AG04450 (cell line): ENCODE measurements at regions not wholly inside any gene's neighbourhood (a gene's known extent, or its start where the extent isn't known, plus 50 kb on each side); places are given as distances from the start of the nearest gene placed in this dataset.

Source experiments
- CTCF ChIA-PET: fragments of 300-600, 350-600 bp; formaldehyde crosslinking; extraction: SDS; loops from one replicate; lab custom pipeline; 2022; ENCODE audit warnings: antibody characterized with exemption, inconsistent platforms; lab: Charles Lee
- POLR2A ChIA-PET: fragments of 350-600 bp; formaldehyde crosslinking; extraction: SDS; loops from one replicate; lab custom pipeline; 2021; ENCODE audit warnings: antibody characterized with exemption, inconsistent platforms; lab: Yijun Ruan, JAX
- DNase-seq: peaks from one replicate; pipeline ENCODE4 v3.0.0-alpha.2; 2011; ENCODE audit warnings: low read depth, low spot score
- H3K27ac ChIP-seq: one replicate; pipeline ENCODE4 v1.5.1; 2012; ENCODE audit warnings: low read depth, low read length, control low read depth
- H3K27me3 ChIP-seq: one replicate; pipeline ENCODE4 v1.6.0; 2012; ENCODE audit warnings: low read length; ENCODE audit not compliant: control insufficient read depth, insufficient read depth
- H3K4me3 ChIP-seq: 2 replicates; pipeline ENCODE4 v1.5.1; 2011; ENCODE audit warnings: mild to moderate bottlenecking, low read depth, low read length, control low read depth
- H3K9me3 ChIP-seq: 2 replicates; pipeline ENCODE4 v1.5.1; 2012; ENCODE audit warnings: low read length; ENCODE audit not compliant: control insufficient read depth, insufficient read depth
- CTCF ChIP-seq: IDR thresholded peaks from 2 replicates; pipeline ENCODE4 v1.5.1; 2011; ENCODE audit warnings: low read depth, low read length, control low read depth, inconsistent platforms

DNA sequence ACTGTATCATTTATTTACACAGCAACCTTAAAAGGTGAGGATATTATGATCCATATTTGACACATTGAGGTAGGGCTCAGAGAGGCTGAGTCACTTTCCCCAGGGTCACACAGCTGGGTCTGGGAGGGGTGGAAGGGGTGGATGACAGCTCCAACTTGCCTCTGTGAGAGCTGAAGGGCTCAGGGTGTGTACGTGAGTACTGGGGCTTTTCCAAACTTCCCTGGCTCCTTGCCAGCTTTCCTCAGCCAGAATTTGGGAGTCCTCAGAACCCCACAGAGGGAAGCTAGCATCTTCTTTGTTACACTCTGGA is 58.3 kb upstream of the SLC6A11 start:
- no peak for DNase-seq
- H3K4me3 ChIP-seq, result no peak overlapping the region
- no peak for TF ChIP-seq CTCF
- no peak overlapping the region for H3K27ac ChIP-seq
- H3K27me3 ChIP-seq, result no peaks in the 10 kb centered on the region
- ChIA-PET CTCF (interaction anchor here (0.6 to 9.1 kb wide), 12 partner anchors 8 to 632 kb away, joined by 3 to 104 read pairs (median 5); no protein-coding TSS in a partner anchor), POLR2A (no interaction called here)
- no peaks in the 10 kb centered on the region for H3K9me3 ChIP-seq

DNA sequence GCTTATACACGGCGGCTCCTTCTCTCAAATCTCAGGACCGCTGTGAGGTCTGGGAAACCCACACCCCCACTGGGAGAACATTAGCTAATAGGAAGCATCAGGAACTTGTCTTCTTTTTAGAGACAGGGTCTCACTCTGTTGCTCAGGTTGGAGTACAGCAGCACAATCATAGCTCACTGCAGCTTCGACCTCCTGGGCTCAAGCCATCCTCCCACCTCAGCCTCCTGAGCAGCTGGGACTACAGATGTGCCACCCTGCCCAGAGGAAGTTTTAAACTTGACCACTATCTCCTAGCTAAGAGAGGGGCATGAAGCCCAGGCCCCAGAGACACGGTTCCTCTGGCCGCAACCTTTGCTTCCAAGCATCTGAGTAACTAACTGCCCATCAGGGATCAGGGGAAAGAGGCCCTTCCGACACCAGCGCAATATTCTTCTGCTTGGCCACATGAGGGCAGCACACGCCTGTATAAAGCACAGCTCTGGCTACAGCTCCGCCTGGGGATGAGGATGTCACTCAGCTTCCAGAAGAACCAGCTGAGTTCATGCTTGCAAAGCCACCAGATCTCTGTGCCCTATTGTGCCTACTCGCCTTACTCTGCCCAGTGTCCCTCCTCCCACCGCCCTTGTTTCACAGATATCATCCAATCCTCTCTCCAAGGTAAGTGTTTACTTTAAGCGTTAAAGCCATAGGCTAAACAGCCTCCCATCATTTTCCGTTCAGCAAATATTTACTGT is 57.6 kb upstream of the SLC6A11 start:
- Histone ChIP-seq H3K27ac (no peak overlapping the region), H3K27me3 (no peaks in the 10 kb centered on the region), H3K4me3 (no peak overlapping the region), H3K9me3 (no peaks in the 10 kb centered on the region)
- DNase-seq, result peak; percentile 36
- peak; percentile 68 for TF ChIP-seq CTCF
- ChIA-PET POLR2A (no interaction called here), CTCF (interaction anchor here (0.6 to 9.1 kb wide), 21 partner anchors 9 to 631 kb away, joined by 3 to 104 read pairs (median 4); no protein-coding TSS in a partner anchor)

DNA sequence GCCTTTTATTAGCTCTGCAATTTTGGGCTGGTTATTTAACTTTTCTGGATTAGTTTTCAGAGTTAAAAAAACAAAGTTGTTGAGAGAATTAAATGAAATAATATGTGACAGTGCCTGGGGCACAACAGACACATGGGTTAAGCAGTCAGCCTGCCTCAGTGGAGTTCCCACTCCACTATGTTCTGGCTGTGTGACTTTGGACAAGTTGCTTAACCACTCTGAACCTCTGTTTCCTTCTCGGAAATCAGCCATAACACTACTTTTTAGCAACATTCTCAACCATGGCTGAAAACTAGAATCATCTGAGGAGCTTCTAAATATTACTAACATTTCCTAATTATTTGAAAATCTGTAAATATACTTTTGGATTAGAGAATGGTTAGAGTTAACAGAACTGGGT is 56.5 kb upstream of the SLC6A11 start:
- no peak overlapping the region for H3K4me3 ChIP-seq
- ChIA-PET POLR2A (no interaction called here), CTCF (interaction anchor here (1.2 to 9.1 kb wide), 6 partner anchors 13 to 300 kb away, joined by 5 to 104 read pairs (median 6); no protein-coding TSS in a partner anchor)
- no peaks in the 10 kb centered on the region for H3K9me3 ChIP-seq
- no peaks in the 10 kb centered on the region for H3K27me3 ChIP-seq
- no peak for TF ChIP-seq CTCF
- no peak for DNase-seq
- no peak overlapping the region for H3K27ac ChIP-seq

DNA sequence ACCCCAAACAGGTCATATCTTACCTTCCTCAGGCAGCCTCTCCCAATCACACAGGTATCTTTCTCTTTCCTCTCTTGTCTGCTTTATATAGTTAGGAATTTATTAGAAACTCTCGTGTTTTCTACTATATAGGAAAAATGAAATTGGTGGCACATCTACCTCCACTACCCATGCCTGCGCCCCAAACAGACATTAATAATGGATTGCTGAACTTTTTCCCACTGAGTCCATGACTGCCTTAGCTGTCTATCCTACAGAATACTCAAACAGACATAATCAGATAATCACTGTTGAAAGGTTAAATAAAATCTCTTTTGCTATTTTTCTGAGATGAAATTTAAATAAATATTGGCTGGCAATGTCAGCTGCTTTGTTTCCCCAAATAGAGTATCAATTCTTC is 55.8 kb upstream of the SLC6A11 start:
- POLR2A ChIA-PET, result no interaction called here

More for the DNA sequence above, 55.8 kb upstream of the SLC6A11 start:
- DNase-seq, result no peak
- CTCF ChIA-PET, result interaction anchor here (1.7 to 9.1 kb wide), 3 partner anchors 22 to 300 kb away, joined by 5 to 104 read pairs (median 6); no protein-coding TSS in a partner anchor
- H3K27ac ChIP-seq, result no peak overlapping the region
- H3K27me3 ChIP-seq, result no peaks in the 10 kb centered on the region
- no peak overlapping the region for H3K4me3 ChIP-seq
- H3K9me3 ChIP-seq, result no peaks in the 10 kb centered on the region
- no peak for TF ChIP-seq CTCF
